ENCODE measurements at regions not wholly inside any gene's neighbourhood (a gene's known extent, or its start where the extent isn't known, plus 50 kb on each side); places are given as distances from the start of the nearest gene placed in this dataset.

GRCh38 chrX:102029026-102029425 lies 96.5 kb upstream of the TCEAL2 start:
- no peak for TF ChIP-seq JUN (IDR thresholded peaks at IDR 0.05; ENCODE audit: borderline replicate concordance, low read depth, low read length)
- no peak for TF ChIP-seq JUN (CRISPR knock-in tag; IDR thresholded peaks at IDR 0.05; ENCODE audit: borderline replicate concordance)
- no peak for TF ChIP-seq POLR2A (conservative IDR thresholded peaks at IDR 0.05)
- no peak for TF ChIP-seq CTCF (IDR thresholded peaks at IDR 0.05 in 2 of 3, conservative IDR thresholded peaks at IDR 0.05 in 1 of 3; ENCODE audit: insufficient read depth in 2 of 3, low read depth in 1 of 3, low read length in 3 of 3)
- TF ChIP-seq GATAD2B (IDR thresholded peaks at IDR 0.05; ENCODE audit: borderline replicate concordance), result no peak
- no peak for TF ChIP-seq ZNF143 (CRISPR knock-in tag; IDR thresholded peaks at IDR 0.05)
- TF ChIP-seq BHLHE40 (IDR thresholded peaks at IDR 0.05; ENCODE audit: low read length), result no peak
- no peak for TF ChIP-seq NFIC (IDR thresholded peaks at IDR 0.05)
- TF ChIP-seq CBX3 (IDR thresholded peaks at IDR 0.05; ENCODE audit: borderline replicate concordance in 1 of 2, low read length in 2 of 2), result no peak
- TF ChIP-seq EHMT2 (IDR thresholded peaks at IDR 0.05), result no peak
- no peak for TF ChIP-seq POLR2AphosphoS5 (IDR thresholded peaks at IDR 0.05; ENCODE audit: control insufficient read depth, insufficient read depth, low read depth, low read length)
- no peak for TF ChIP-seq BRCA1 (IDR thresholded peaks at IDR 0.05)
- no peak for TF ChIP-seq BRCA1 (CRISPR knock-in tag; IDR thresholded peaks at IDR 0.05)
- no peak for TF ChIP-seq GABPB1 (CRISPR knock-in tag; IDR thresholded peaks at IDR 0.05)
- TF ChIP-seq, protein P1, sequence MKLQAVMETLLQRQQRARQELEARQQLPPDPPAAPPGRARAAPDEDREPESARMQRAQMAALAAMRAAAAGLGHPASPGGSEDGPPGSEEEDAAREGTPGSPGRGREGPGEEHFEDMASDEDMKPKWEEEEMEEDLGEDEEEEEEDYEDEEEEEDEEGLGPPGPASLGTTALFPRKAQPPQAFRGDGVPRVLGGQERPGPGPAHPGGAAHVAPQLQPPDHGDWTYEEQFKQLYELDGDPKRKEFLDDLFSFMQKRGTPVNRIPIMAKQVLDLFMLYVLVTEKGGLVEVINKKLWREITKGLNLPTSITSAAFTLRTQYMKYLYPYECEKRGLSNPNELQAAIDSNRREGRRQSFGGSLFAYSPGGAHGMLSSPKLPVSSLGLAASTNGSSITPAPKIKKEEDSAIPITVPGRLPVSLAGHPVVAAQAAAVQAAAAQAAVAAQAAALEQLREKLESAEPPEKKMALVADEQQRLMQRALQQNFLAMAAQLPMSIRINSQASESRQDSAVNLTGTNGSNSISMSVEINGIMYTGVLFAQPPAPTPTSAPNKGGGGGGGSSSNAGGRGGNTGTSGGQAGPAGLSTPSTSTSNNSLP (IDR thresholded peaks at IDR 0.05; ENCODE audit: borderline replicate concordance, low read depth, low read length), result no peak
- no peak for TF ChIP-seq ZNF316 (IDR thresholded peaks at IDR 0.05)
